ENCODE measurements at regions not wholly inside any gene's neighbourhood (a gene's known extent, or its start where the extent isn't known, plus 50 kb on each side); places are given as distances from the start of the nearest gene placed in this dataset.

- no peak overlapping the region for H2AFZ ChIP-seq (ENCODE audit: control insufficient read depth, low read depth, low read length)
- no peak overlapping the region for H3K27ac ChIP-seq (ENCODE audit: control insufficient read depth, insufficient read depth)
- no peaks in the 10 kb centered on the region for H4K20me1 ChIP-seq (ENCODE audit: control insufficient read depth, insufficient read depth)
- no TSS peak for BruUV-seq (replicated peaks)
- POLR2A ChIA-PET, result no interaction called here
- CTCF ChIA-PET, result no interaction called here
- in situ Hi-C loops (cut with MboI) (no loop called here), intact Hi-C loops (cut with micrococcal nuclease; ENCODE audit: unreplicated experiment) (no loop called here)
- ATAC-seq (no peak), DNase-seq (ENCODE audit: low read depth, low spot score) (no peak), FAIRE-seq (no peak)
- H3K36me3 ChIP-seq (ENCODE audit: control insufficient read depth in 2 of 2, insufficient read depth in 2 of 2, low read length in 1 of 2), result no peaks in the 10 kb centered on the region
- no peak overlapping the region for H3K9ac ChIP-seq (ENCODE audit: control insufficient read depth, insufficient read depth, low read length)
- WGBS (ENCODE audit: insufficient coverage, insufficient replicate concordance, low lambda C conversion rate, missing lambda C conversion rate), result 32% methylated on average over 11 of the region's 11 CpGs
- H3K4me3 ChIP-seq, result no peak overlapping the region
- H3K4me2 ChIP-seq (ENCODE audit: control insufficient read depth, insufficient read depth), result no peak overlapping the region
- TF ChIP-seq MTA2 (IDR thresholded peaks at IDR 0.05; ENCODE audit: low read depth) (no peak), ZNF622 (IDR thresholded peaks at IDR 0.05) (no peak), RELB (IDR thresholded peaks at IDR 0.05; ENCODE audit: low read depth) (no peak), POLR2AphosphoS2 (IDR thresholded peaks at IDR 0.05; ENCODE audit: low read depth, low read length) (no peak), E2F4 (IDR thresholded peaks at IDR 0.05; ENCODE audit: low read depth, low read length) (no peak), SMC3 (IDR thresholded peaks at IDR 0.05; ENCODE audit: borderline replicate concordance, low read length) (no peak)
- RAD21 ChIA-PET (ENCODE audit: unreplicated experiment), result no interaction called here
- no peaks in the 10 kb centered on the region for H3K4me1 ChIP-seq (ENCODE audit: control insufficient read depth, insufficient read depth, low read length)
- H3K9me3 ChIP-seq (replicated peaks; ENCODE audit: control insufficient read depth, insufficient read depth, low read length), result no peaks in the 10 kb centered on the region
- H3K27me3 ChIP-seq (replicated peaks in 1 of 2; ENCODE audit: control insufficient read depth in 2 of 2, insufficient read depth in 2 of 2, low read length in 1 of 2), result peaks cover 0 to 2% of the 10 kb centered on the region in 2 experiments; a peak in 3 of 4 replicates
- H3K79me2 ChIP-seq (ENCODE audit: control insufficient read depth, insufficient read depth, low read length), result no peaks in the 10 kb centered on the region
- SMC1A ChIA-PET (ENCODE audit: uncharacterized antibody, unreplicated experiment), result no interaction called here
These were observed 141.0 kb downstream of the INHBB start for GRCh38 chr2:120486946-120487345.

Measured in GM12878 (cell line).